ENCODE measurements at regions not wholly inside any gene's neighbourhood (a gene's known extent, or its start where the extent isn't known, plus 50 kb on each side); places are given as distances from the start of the nearest gene placed in this dataset.

GRCh38 chr10:94282369-94282768 lies 80.4 kb downstream of the NOC3L start:
- H3K4me1 Mint-ChIP-seq (ENCODE audit: low read depth, unreplicated experiment) = peaks cover 8% of the 10 kb centered on the region
- no peak for FAIRE-seq

More at GRCh38 chr10:94282369-94282768, 80.4 kb downstream of the NOC3L start:
- Histone ChIP-seq H3K4me3 (ENCODE audit: insufficient read depth, low read depth, low read length) (no peak overlapping the region), H3K27ac (ENCODE audit: low read depth, low read length) (no peak overlapping the region), H3K79me2 (ENCODE audit: insufficient read depth, low read length) (no peaks in the 10 kb centered on the region), H3K9ac (ENCODE audit: low read length) (no peak overlapping the region), H2AFZ (ENCODE audit: low read depth, low read length) (no peak overlapping the region), H3K9me3 (ENCODE audit: insufficient read depth, low read depth, low read length) (no peaks in the 10 kb centered on the region), H3K4me2 (ENCODE audit: low read length) (no peak overlapping the region), H3K4me1 (ENCODE audit: insufficient read depth, low read length) (no peaks in the 10 kb centered on the region), H4K20me1 (ENCODE audit: insufficient read depth, low read length) (no peaks in the 10 kb centered on the region), H3K27me3 (ENCODE audit: insufficient read depth, low read length) (no peaks in the 10 kb centered on the region), H3K36me3 (ENCODE audit: insufficient read depth, low read length) (no peaks in the 10 kb centered on the region)
- Mint-ChIP-seq H3K27ac (ENCODE audit: unreplicated experiment) (no peak overlapping the region), H3K9me3 (ENCODE audit: unreplicated experiment) (no peaks in the 10 kb centered on the region), H3K4me3 (ENCODE audit: unreplicated experiment) (no peak overlapping the region), H3K36me3 (ENCODE audit: low read depth, unreplicated experiment) (no peaks in the 10 kb centered on the region), H3K27me3 (ENCODE audit: low read depth, unreplicated experiment) (peaks cover 8% of the 10 kb centered on the region)
- no peak for TF ChIP-seq CTCF (IDR thresholded peaks at IDR 0.05; ENCODE audit: insufficient read depth, low read depth, low read length)
- TF ChIP-seq EZH2 (IDR thresholded peaks at IDR 0.05; ENCODE audit: insufficient read depth, low read length) = no peak
- DNase-seq (ENCODE audit: low read depth) = no peak
